ENCODE measurements at regions not wholly inside any gene's neighbourhood (a gene's known extent, or its start where the extent isn't known, plus 50 kb on each side); places are given as distances from the start of the nearest gene placed in this dataset.
"Not testable (repeated sequence)": the region's sequence is repeated elsewhere in the genome, so short reads cannot be mapped to it uniquely, and the experiment has no call there.

- no peak for ATAC-seq
- no peak for TF ChIP-seq CTCF (IDR thresholded peaks at IDR 0.05)
- intact Hi-C loops (cut with DNase I), result no loop called here
- H3K9me3 ChIP-seq, result no peaks in the 10 kb centered on the region
- H3K4me3 ChIP-seq, result no peak overlapping the region
- no peaks in the 10 kb centered on the region for H3K36me3 ChIP-seq
- peaks cover 0 to 11% (median 0%) of the 10 kb centered on the region in 7 donors for H3K27me3 ChIP-seq
- H3K4me1 ChIP-seq, result no peaks in the 10 kb centered on the region
- no peak for DNase-seq
- no peak overlapping the region for H3K27ac ChIP-seq
- WGBS, 2 donors, result 91 to 92% methylated on average over 3 of the region's 3 CpGs
These were observed 85.7 kb upstream of the CMKLR1 start for GRCh38 chr12:108424816-108425215.

- ATAC-seq (no peak), DNase-seq (no peak)
- Histone ChIP-seq H3K4me1 (no peaks in the 10 kb centered on the region), H3K4me3 (no peak overlapping the region), H3K27ac (no peak overlapping the region), H3K36me3 (no peaks in the 10 kb centered on the region), H3K9me3 (no peaks in the 10 kb centered on the region), H3K27me3 (peaks cover 0 to 11% (median 0%) of the 10 kb centered on the region in 7 donors)
- WGBS, 2 donors, result 77 to 78% methylated on average over 4 of the region's 4 CpGs
- intact Hi-C loops (cut with DNase I), result no loop called here
- no peak for TF ChIP-seq CTCF (IDR thresholded peaks at IDR 0.05)
These were observed 84.9 kb upstream of the CMKLR1 start for GRCh38 chr12:108424026-108424425.

- WGBS, 2 donors, result 80 to 82% methylated on average over 4 of the region's 4 CpGs
- TF ChIP-seq CTCF (IDR thresholded peaks at IDR 0.05), result no peak
- Histone ChIP-seq H3K36me3 (no peaks in the 10 kb centered on the region), H3K9me3 (no peaks in the 10 kb centered on the region), H3K4me3 (no peak overlapping the region), H3K4me1 (no peaks in the 10 kb centered on the region), H3K27me3 (peaks cover 0 to 11% (median 0%) of the 10 kb centered on the region in 7 donors), H3K27ac (no peak overlapping the region)
- intact Hi-C loops (cut with DNase I), result no loop called here
- ATAC-seq, result no peak
- DNase-seq, result no peak
These were observed 84.4 kb upstream of the CMKLR1 start for GRCh38 chr12:108423486-108423885.

- H3K4me1 ChIP-seq; H3K4me3 ChIP-seq; H3K36me3 ChIP-seq; intact Hi-C loops (cut with DNase I); ATAC-seq; H3K27ac ChIP-seq; DNase-seq; H3K27me3 ChIP-seq; H3K9me3 ChIP-seq: not testable (repeated sequence)
- 84 to 93% methylated on average over 2 of the region's 4 CpGs for WGBS, 2 donors
These were observed 82.0 kb upstream of the CMKLR1 start for GRCh38 chr12:108421082-108421481.

GRCh38 chr12:108420421-108420820 lies 81.3 kb upstream of the CMKLR1 start:
- whole genome bisulfite sequencing, 2 donors, result 94% methylated on average over 20 of the region's 20 CpGs
- H3K27ac ChIP-seq; H3K36me3 ChIP-seq; DNase-seq; H3K4me3 ChIP-seq; intact Hi-C loops (cut with DNase I); H3K4me1 ChIP-seq; H3K27me3 ChIP-seq; H3K9me3 ChIP-seq; ATAC-seq: not testable (repeated sequence)

GRCh38 chr12:108419949-108420348 lies 80.8 kb upstream of the CMKLR1 start:
- H3K4me3 ChIP-seq, result no peak overlapping the region
- DNase-seq (no peak), ATAC-seq (no peak)
- no peaks in the 10 kb centered on the region for H3K4me1 ChIP-seq
- no peaks in the 10 kb centered on the region for H3K36me3 ChIP-seq
- WGBS, 2 donors, result 71 to 86% methylated on average over 2 of the region's 2 CpGs
- H3K9me3 ChIP-seq, result peaks cover 0 to 9% (median 0%) of the 10 kb centered on the region in 11 donors
- H3K27me3 ChIP-seq, result peaks cover 0 to 5% (median 0%) of the 10 kb centered on the region in 7 donors
- no peak overlapping the region for H3K27ac ChIP-seq
- intact Hi-C loops (cut with DNase I), result no loop called here
- no peak for TF ChIP-seq CTCF (IDR thresholded peaks at IDR 0.05)
